ENCODE measurements at regions not wholly inside any gene's neighbourhood (a gene's known extent, or its start where the extent isn't known, plus 50 kb on each side); places are given as distances from the start of the nearest gene placed in this dataset.

DNA sequence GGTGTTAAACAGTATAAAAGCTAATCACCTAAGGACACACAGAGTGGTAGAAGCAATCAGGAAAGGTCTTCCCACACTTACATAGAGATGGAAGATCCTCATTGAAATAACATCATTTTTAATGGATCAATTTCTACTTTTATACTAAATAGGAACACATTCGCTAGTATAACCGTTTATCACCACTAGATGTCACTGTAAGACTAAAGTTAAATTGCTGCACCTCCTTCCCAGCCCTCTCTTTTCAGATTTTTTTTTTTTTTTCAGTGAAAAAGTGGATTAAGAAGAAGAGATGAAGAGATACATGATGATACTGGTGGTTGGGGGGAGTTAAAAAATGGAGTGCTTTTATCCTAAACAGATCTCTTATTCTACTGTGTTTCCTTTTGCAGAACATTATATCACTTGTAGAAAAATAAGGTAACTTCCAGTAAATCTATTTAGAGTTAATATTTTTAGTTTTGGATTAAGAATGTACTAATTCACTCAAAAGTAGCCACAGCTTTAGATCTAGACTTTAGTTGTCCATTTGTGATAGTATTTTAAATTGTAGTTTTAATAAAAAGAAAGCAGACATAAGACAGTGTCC is 116.9 kb upstream of the ARRDC3 start:
- DNase-seq (no peak), ATAC-seq (peak in 2 of 8 donors; percentile 29 to 53)
- Histone ChIP-seq H3K27me3 (no peaks in the 10 kb centered on the region), H3K36me3 (no peaks in the 10 kb centered on the region), H3K9me3 (no peaks in the 10 kb centered on the region), H3K4me1 (no peaks in the 10 kb centered on the region), H3K27ac (no peak overlapping the region), H3K4me3 (no peak overlapping the region)
- 0 to 2% methylated on average over 2 of the region's 2 CpGs for WGBS, 2 donors
- TF ChIP-seq, protein P1, sequence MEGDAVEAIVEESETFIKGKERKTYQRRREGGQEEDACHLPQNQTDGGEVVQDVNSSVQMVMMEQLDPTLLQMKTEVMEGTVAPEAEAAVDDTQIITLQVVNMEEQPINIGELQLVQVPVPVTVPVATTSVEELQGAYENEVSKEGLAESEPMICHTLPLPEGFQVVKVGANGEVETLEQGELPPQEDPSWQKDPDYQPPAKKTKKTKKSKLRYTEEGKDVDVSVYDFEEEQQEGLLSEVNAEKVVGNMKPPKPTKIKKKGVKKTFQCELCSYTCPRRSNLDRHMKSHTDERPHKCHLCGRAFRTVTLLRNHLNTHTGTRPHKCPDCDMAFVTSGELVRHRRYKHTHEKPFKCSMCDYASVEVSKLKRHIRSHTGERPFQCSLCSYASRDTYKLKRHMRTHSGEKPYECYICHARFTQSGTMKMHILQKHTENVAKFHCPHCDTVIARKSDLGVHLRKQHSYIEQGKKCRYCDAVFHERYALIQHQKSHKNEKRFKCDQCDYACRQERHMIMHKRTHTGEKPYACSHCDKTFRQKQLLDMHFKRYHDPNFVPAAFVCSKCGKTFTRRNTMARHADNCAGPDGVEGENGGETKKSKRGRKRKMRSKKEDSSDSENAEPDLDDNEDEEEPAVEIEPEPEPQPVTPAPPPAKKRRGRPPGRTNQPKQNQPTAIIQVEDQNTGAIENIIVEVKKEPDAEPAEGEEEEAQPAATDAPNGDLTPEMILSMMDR (IDR thresholded peaks at IDR 0.05), result peak; percentile 33 to 72 (median 67)
- intact Hi-C loops (cut with DNase I), result no loop called here

DNA sequence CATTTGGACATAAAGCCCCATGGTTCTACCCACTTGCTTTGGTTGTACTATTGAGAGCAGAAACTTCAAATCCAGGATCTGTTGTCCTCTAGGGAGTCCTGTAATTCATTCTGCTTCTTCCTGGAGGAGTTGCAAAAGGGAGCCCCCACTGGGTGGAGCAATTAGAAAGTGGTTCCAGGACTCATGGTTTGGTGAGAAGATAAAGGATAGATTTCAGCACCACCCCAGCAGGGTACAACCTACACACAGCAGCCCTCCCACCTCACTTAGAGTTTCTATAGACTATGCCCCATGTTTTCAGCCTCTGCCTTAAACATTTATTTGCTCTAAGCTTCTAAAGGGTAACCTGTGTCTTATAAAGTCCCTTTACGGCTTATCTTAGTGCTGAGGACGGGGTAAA is 112.6 kb upstream of the ARRDC3 start:
- Histone ChIP-seq H3K4me3 (no peak overlapping the region), H3K27ac (no peak overlapping the region), H3K9me3 (no peaks in the 10 kb centered on the region), H3K4me1 (peaks cover 0 to 14% (median 0%) of the 10 kb centered on the region in 9 donors), H3K36me3 (no peaks in the 10 kb centered on the region), H3K27me3 (no peaks in the 10 kb centered on the region)
- ATAC-seq (no peak), DNase-seq (no peak)
- TF ChIP-seq, protein P1 (IDR thresholded peaks at IDR 0.05), result no peak
- intact Hi-C loops (cut with DNase I), result no loop called here
- 80 to 81% methylated on average over 2 of the region's 2 CpGs for WGBS, 2 donors

DNA sequence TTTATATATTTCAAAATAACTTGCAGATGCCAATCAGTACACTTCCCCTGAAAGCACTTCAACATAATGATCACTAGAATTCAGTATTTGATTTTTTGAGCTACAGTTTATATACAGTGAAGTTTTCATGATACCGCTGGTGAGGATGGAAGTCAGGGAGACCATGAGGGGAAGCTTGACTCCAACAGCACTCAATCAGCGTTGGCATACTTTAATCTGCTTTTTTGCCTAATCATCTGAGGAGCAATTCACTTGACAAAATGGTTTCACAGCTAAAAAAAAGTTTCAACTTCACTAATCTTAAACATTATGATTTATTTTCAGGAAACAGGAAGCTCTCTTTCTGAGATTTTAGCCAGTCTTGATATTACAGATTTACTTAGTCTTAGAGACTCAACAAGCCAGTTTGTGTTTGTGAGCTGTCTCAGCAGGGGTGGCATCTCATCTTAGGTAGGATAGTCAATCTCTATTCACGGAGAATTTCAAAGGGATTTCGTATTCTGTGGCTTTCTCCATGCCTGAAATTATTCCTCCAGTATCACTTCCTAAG is 111.4 kb upstream of the ARRDC3 start:
- Histone ChIP-seq H3K27me3 (no peaks in the 10 kb centered on the region), H3K4me1 (peaks cover 0 to 14% (median 0%) of the 10 kb centered on the region in 9 donors), H3K36me3 (no peaks in the 10 kb centered on the region), H3K9me3 (no peaks in the 10 kb centered on the region), H3K27ac (no peak overlapping the region), H3K4me3 (no peak overlapping the region)
- DNase-seq (no peak), ATAC-seq (no peak)
- intact Hi-C loops (cut with DNase I), result no loop called here
- TF ChIP-seq, protein P1 (IDR thresholded peaks at IDR 0.05), result no peak
- 76 to 83% methylated on average over 4 of the region's 4 CpGs for WGBS, 2 donors

DNA sequence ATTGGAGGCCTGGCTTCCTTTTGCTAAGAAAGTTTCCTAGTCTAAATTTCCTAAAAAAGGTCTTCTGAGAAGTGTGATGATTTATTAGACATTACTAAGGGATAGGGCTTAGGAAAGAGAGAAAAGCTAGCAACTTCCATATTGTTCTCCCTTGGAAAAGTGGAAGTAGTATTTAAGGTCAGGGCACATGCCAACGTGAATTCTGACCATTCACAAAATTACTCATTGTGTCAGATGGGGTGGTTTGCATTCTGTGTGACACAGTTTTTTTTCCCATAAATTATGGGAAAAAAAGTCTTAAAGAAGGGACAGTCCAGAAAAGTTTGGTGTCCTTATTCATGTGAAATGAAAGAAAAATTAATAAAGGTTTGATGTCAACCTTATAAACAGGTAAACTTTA is 110.0 kb upstream of the ARRDC3 start:
- WGBS, 2 donors, result 52 to 53% methylated on average over 1 of the region's 1 CpG
- TF ChIP-seq, protein P1 (IDR thresholded peaks at IDR 0.05), result no peak
- H3K36me3 ChIP-seq, result no peaks in the 10 kb centered on the region
- no peaks in the 10 kb centered on the region for H3K9me3 ChIP-seq
- peaks cover 0 to 14% (median 0%) of the 10 kb centered on the region in 9 donors for H3K4me1 ChIP-seq
- DNase-seq (no peak), ATAC-seq (no peak)
- H3K4me3 ChIP-seq, result no peak overlapping the region
- intact Hi-C loops (cut with DNase I), result no loop called here
- no peaks in the 10 kb centered on the region for H3K27me3 ChIP-seq
- H3K27ac ChIP-seq, result no peak overlapping the region

Data from heart right ventricle (tissue), 16 donors.